ENCODE measurements at regions not wholly inside any gene's neighbourhood (a gene's known extent, or its start where the extent isn't known, plus 50 kb on each side); places are given as distances from the start of the nearest gene placed in this dataset.
A peak's percentile ranks its signal among the peaks of the same experiment; 100 is the strongest.

GRCh38 chr12:67431411-67432020, 162.4 kb downstream of the CAND1 start:
- H3K9me3 ChIP-seq: no peaks in the 10 kb centered on the region
- H3K27ac ChIP-seq: peak overlapping the region; percentile 41 to 80 (median 56)
- H3K4me1 ChIP-seq: peaks cover 6 to 86% (median 44%) of the 10 kb centered on the region in 4 donors
- TF ChIP-seq CTCF (IDR thresholded peaks at IDR 0.05): no peak
- no peak for TF ChIP-seq POLR2A (IDR thresholded peaks at IDR 0.05)
- no peak for TF ChIP-seq EP300 (IDR thresholded peaks at IDR 0.05; ENCODE audit: low read depth)
- no peak for TF ChIP-seq POLR2AphosphoS5 (IDR thresholded peaks at IDR 0.05)
- no peaks in the 10 kb centered on the region for H3K36me3 ChIP-seq
- DNase-seq: no peak
- in situ Hi-C loops (cut with MboI; ENCODE audit: low pct_ligation_motif_present in 1 of 4, low pct_unique_long_range_greater_than_20kb in 1 of 4, low sequenced_read_pairs in 3 of 4) (loop anchor here in 2 of 4 donors (10.0 to 25.0 kb wide), 2 partner anchors 77 to 506 kb away; no protein-coding TSS in a partner anchor), intact Hi-C loops (cut with DNase I; ENCODE audit: low total_unique reads) (loop anchor here (10.0 kb wide), 1 partner anchor 213 kb away; the partner anchor contains the start of gene DYRK2)
- no peaks in the 10 kb centered on the region for H3K27me3 ChIP-seq
- H3K4me3 ChIP-seq: no peak overlapping the region
- 49 to 53% methylated on average over 5 to 6 of the region's 6 CpGs for WGBS, 2 donors (ENCODE audit: low coverage in 1 of 2)

- H3K36me3 ChIP-seq: no peaks in the 10 kb centered on the region
- H3K4me3 ChIP-seq: no peak overlapping the region
- TF ChIP-seq POLR2A (IDR thresholded peaks at IDR 0.05) (no peak), CTCF (IDR thresholded peaks at IDR 0.05) (no peak), EP300 (IDR thresholded peaks at IDR 0.05; ENCODE audit: low read depth) (no peak), POLR2AphosphoS5 (IDR thresholded peaks at IDR 0.05) (no peak)
- H3K4me1 ChIP-seq: peaks cover 6 to 72% (median 38%) of the 10 kb centered on the region in 4 donors
- intact Hi-C loops (cut with DNase I; ENCODE audit: low total_unique reads): loop anchor here (10.0 kb wide), 1 partner anchor 211 kb away; the partner anchor contains the start of gene DYRK2
- H3K9me3 ChIP-seq: no peaks in the 10 kb centered on the region
- in situ Hi-C loops (cut with MboI; ENCODE audit: low pct_ligation_motif_present in 1 of 4, low pct_unique_long_range_greater_than_20kb in 1 of 4, low sequenced_read_pairs in 3 of 4): loop anchor here in 2 of 4 donors (10.0 to 25.0 kb wide), 2 partner anchors 79 to 504 kb away; no protein-coding TSS in a partner anchor
- H3K27ac ChIP-seq: peak overlapping the region; percentile 43 to 64 (median 59)
- 64 to 81% methylated on average over 5 to 6 of the region's 6 CpGs for WGBS, 2 donors (ENCODE audit: low coverage in 1 of 2)
- DNase-seq: no peak
- no peaks in the 10 kb centered on the region for H3K27me3 ChIP-seq
Observed at GRCh38 chr12:67433385-67434175, 164.4 kb downstream of the CAND1 start.

GRCh38 chr12:67434671-67435370, 165.7 kb downstream of the CAND1 start:
- H3K36me3 ChIP-seq: no peaks in the 10 kb centered on the region
- WGBS, 2 donors (ENCODE audit: low coverage in 1 of 2): 34 to 35% methylated on average over 2 to 3 of the region's 3 CpGs
- peaks cover 6 to 60% (median 33%) of the 10 kb centered on the region in 4 donors for H3K4me1 ChIP-seq
- peak overlapping the region; percentile 43 to 64 (median 59) for H3K27ac ChIP-seq
- H3K4me3 ChIP-seq: no peak overlapping the region
- in situ Hi-C loops (cut with MboI; ENCODE audit: low pct_ligation_motif_present in 1 of 4, low pct_unique_long_range_greater_than_20kb in 1 of 4, low sequenced_read_pairs in 3 of 4): loop anchor here in 2 of 4 donors (10.0 to 25.0 kb wide), 2 partner anchors 80 to 502 kb away; no protein-coding TSS in a partner anchor
- DNase-seq: no peak
- no peaks in the 10 kb centered on the region for H3K27me3 ChIP-seq
- intact Hi-C loops (cut with DNase I; ENCODE audit: low total_unique reads): loop anchor here (10.0 kb wide), 1 partner anchor 210 kb away; the partner anchor contains the start of gene DYRK2
- H3K9me3 ChIP-seq: no peaks in the 10 kb centered on the region
- TF ChIP-seq POLR2AphosphoS5 (IDR thresholded peaks at IDR 0.05): no peak
- TF ChIP-seq CTCF (IDR thresholded peaks at IDR 0.05): no peak
- TF ChIP-seq EP300 (IDR thresholded peaks at IDR 0.05; ENCODE audit: low read depth): no peak
- no peak for TF ChIP-seq POLR2A (IDR thresholded peaks at IDR 0.05)

Data from transverse colon (tissue), 4 donors.